A673 (cell line): ENCODE measurements at regions not wholly inside any gene's neighbourhood (a gene's known extent, or its start where the extent isn't known, plus 50 kb on each side); places are given as distances from the start of the nearest gene placed in this dataset.

Experiments
- BruUV-seq: library from RNA; stranded (reverse); fragments of 400-500 nt; replicated peaks from 2 replicates; lab custom pipeline; 2021; lab: Mats Ljungman, UMichigan
- CTCF ChIA-PET: fragments of 300-600 bp; sonication (Branson Sonifier 250); formaldehyde crosslinking; loops from one replicate; lab custom pipeline; 2022; ENCODE audit warnings: antibody characterized with exemption; lab: Charles Lee
- POLR2A ChIA-PET: fragments of 300-600 bp; sonication (Branson Sonifier 250); formaldehyde crosslinking; loops from one replicate; lab custom pipeline; 2022; ENCODE audit warnings: antibody characterized with exemption; ENCODE audit not compliant: low non-redundant PET; lab: Charles Lee
- DNase-seq: peaks from one replicate; pipeline ENCODE4 v3.0.0-alpha.2; 2015; ENCODE audit warnings: low spot score
- H3K27ac ChIP-seq: fragments of 200-600 bp; sonication (generic); 2 replicates; pipeline ENCODE4 v1.5.1; 2016; ENCODE audit warnings: mixed run types, low read depth, mild to moderate bottlenecking, mixed read lengths, antibody characterized with exemption, low read length; ENCODE audit not compliant: poor library complexity, severe bottlenecking
- H3K27me3 ChIP-seq: fragments of 200-600 bp; sonication (generic); replicated peaks from 2 replicates; pipeline ENCODE4 v1.6.1; 2017; ENCODE audit warnings: mixed run types, low read depth, mild to moderate bottlenecking, mixed read lengths, antibody characterized with exemption, low read length; ENCODE audit not compliant: insufficient read depth, poor library complexity
- H3K36me3 ChIP-seq: fragments of 200-600 bp; sonication (generic); 2 replicates; pipeline ENCODE4 v1.6.1; 2016; ENCODE audit warnings: mixed run types, mild to moderate bottlenecking, mixed read lengths, antibody characterized with exemption, low read length; ENCODE audit not compliant: insufficient read depth, poor library complexity, severe bottlenecking
- H3K4me1 ChIP-seq: fragments of 200-600 bp; sonication (generic); 2 replicates; pipeline ENCODE4 v1.6.1; 2017; ENCODE audit warnings: mixed run types, mild to moderate bottlenecking, mixed read lengths, antibody characterized with exemption, low read length; ENCODE audit not compliant: insufficient read depth, poor library complexity, severe bottlenecking
- H3K4me3 ChIP-seq: fragments of 200-600 bp; sonication (generic); 2 replicates; pipeline ENCODE4 v1.5.1; 2016; ENCODE audit warnings: low read depth, mixed run types, mild to moderate bottlenecking, mixed read lengths, low read length; ENCODE audit not compliant: poor library complexity, severe bottlenecking
- H3K9me3 ChIP-seq: fragments of 200-600 bp; sonication (generic); 2 replicates; pipeline ENCODE4 v1.6.1; 2016; ENCODE audit warnings: mixed run types, low read depth, mild to moderate bottlenecking, mixed read lengths, antibody characterized with exemption, low read length; ENCODE audit not compliant: poor library complexity, severe bottlenecking
- CTCF ChIP-seq: fragments of 300-800, 200-600 bp; sonication (generic); conservative IDR thresholded peaks from 2 replicates; pipeline ENCODE4 v1.5.1; 2017; ENCODE audit warnings: low read depth, mild to moderate bottlenecking, antibody characterized with exemption, low read length, moderate library complexity, mixed read lengths
- EZH2 ChIP-seq: fragments of 200-600 bp; sonication (generic); IDR thresholded peaks from 2 replicates; pipeline ENCODE4 v1.6.1; 2017; ENCODE audit warnings: borderline replicate concordance, low read depth, mild to moderate bottlenecking, mixed read lengths, antibody characterized with exemption, low read length; ENCODE audit not compliant: poor library complexity, severe bottlenecking
- intact Hi-C: fragments of 100-400 bp; cut with micrococcal nuclease; formaldehyde crosslinking; loops from one replicate; pipeline ENCODE4 v1.10.0; 2022; ENCODE audit not compliant: unreplicated experiment

GRCh38 chrX:34877436-34877835, 65.2 kb upstream of the FAM47B start:
- Histone ChIP-seq H3K27ac (no peak overlapping the region), H3K4me1 (no peaks in the 10 kb centered on the region), H3K36me3 (no peaks in the 10 kb centered on the region), H3K27me3 (no peaks in the 10 kb centered on the region), H3K4me3 (no peak overlapping the region), H3K9me3 (no peaks in the 10 kb centered on the region)
- no peak for DNase-seq
- ChIA-PET CTCF (no interaction called here), POLR2A (no interaction called here)
- intact Hi-C loops, result no loop called here
- no TSS peak for BruUV-seq
- TF ChIP-seq CTCF, result no peak
- TF ChIP-seq EZH2, result no peak

DNA sequence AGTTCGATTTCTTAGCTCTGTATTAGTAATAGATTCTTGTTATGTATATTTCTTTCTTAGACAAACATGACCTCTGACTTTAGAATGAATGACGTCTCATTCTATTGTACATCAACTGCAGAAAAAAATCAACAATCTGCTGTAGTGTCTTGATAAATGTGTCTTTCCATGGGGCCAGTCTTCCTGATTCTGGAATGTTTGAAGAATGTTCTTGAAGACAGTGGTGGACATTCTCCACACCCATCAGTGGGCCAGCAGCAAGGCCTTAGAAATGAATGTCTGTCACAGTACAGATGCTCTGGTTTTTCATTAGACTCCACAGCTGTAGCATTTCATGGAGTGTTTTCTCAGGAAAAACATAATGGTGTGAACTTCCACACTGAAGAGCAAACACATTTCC, 63.2 kb upstream of the FAM47B start:
- no peaks in the 10 kb centered on the region for H3K9me3 ChIP-seq
- POLR2A ChIA-PET, result no interaction called here
- no TSS peak for BruUV-seq
- CTCF ChIA-PET, result no interaction called here
- no peak for DNase-seq
- intact Hi-C loops, result no loop called here
- no peaks in the 10 kb centered on the region for H3K36me3 ChIP-seq
- H3K27ac ChIP-seq, result no peak overlapping the region
- TF ChIP-seq EZH2 (no peak), CTCF (no peak)
- H3K4me1 ChIP-seq, result peaks cover 2% of the 10 kb centered on the region
- H3K27me3 ChIP-seq, result no peaks in the 10 kb centered on the region
- no peak overlapping the region for H3K4me3 ChIP-seq

DNA sequence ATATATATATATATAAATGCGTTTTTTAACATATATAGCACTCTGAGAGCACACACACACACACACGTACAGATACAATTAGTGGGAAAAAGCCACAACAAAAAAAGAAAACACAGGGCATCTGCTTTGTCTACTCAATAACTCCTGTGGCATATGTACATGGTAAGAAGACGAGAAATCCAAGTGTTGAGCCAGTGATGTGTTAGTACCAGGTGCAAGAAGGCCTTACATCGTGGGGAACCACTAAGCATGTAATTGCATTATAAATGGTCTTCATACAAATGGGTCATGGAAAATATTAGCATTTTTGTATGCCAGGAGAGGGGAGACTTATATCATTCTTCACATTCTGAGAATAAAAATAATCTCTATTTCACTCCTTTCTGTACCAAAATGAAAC, 62.7 kb upstream of the FAM47B start:
- TF ChIP-seq CTCF (no peak), EZH2 (no peak)
- H3K27ac ChIP-seq, result no peak overlapping the region
- H3K27me3 ChIP-seq, result no peaks in the 10 kb centered on the region
- no peaks in the 10 kb centered on the region for H3K9me3 ChIP-seq
- CTCF ChIA-PET, result no interaction called here
- no peak for DNase-seq
- POLR2A ChIA-PET, result interaction anchor here (0.6 kb wide), 1 partner anchor 303 kb away, joined by 3 read pairs; no protein-coding TSS in a partner anchor
- H3K4me3 ChIP-seq, result no peak overlapping the region
- H3K4me1 ChIP-seq, result peaks cover 7% of the 10 kb centered on the region
- intact Hi-C loops, result no loop called here
- BruUV-seq, result no TSS peak
- no peaks in the 10 kb centered on the region for H3K36me3 ChIP-seq
